ENCODE measurements at regions not wholly inside any gene's neighbourhood (a gene's known extent, or its start where the extent isn't known, plus 50 kb on each side); places are given as distances from the start of the nearest gene placed in this dataset.

- no peak for TF ChIP-seq CTCF (IDR thresholded peaks at IDR 0.05; ENCODE audit: low read length, missing control alignments)
- no peak for DNase-seq (ENCODE audit: low read depth)
- H3K4me3 ChIP-seq (replicated peaks; ENCODE audit: low read depth, low read length): no peak overlapping the region
These were observed 50.5 kb upstream of the PLCL2 start for GRCh38 chr3:16834214-16834613.

DNA sequence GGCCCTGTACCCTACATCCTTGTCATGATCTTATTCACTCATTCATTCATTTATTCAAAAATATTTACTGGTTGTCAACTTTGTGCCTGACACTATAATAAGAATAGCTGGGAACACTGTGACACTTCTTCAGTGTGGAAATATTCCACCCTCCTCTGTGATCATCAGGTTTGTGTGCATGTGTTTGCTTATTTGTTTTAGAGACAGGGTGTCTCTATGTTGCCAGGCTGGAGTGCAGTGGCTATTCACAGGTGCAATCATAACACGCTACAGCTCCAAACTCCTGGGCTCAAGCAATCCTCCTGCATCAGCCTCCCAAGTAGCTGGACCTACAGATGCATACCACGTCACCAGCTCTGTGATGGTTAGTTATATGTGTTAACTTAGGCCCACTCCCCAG, 50.0 kb upstream of the PLCL2 start:
- DNase-seq (ENCODE audit: low read depth): no peak
- no peak for TF ChIP-seq CTCF (IDR thresholded peaks at IDR 0.05; ENCODE audit: low read length, missing control alignments)
- H3K4me3 ChIP-seq (replicated peaks; ENCODE audit: low read depth, low read length): no peak overlapping the region
